VCaP (cell line): ENCODE measurements at regions not wholly inside any gene's neighbourhood (a gene's known extent, or its start where the extent isn't known, plus 50 kb on each side); places are given as distances from the start of the nearest gene placed in this dataset.
"Not testable (repeated sequence)": the region's sequence is repeated elsewhere in the genome, so short reads cannot be mapped to it uniquely, and the experiment has no call there.

Experiments
- H3K27ac ChIP-seq: fragments of 450-650 bp; 2 replicates; pipeline ENCODE4 v1.5.1; 2017
- TF ChIP-seq, protein P1 (sequence below): fragments of 450-650 bp; conservative IDR thresholded peaks from 2 replicates; pipeline ENCODE4 v1.5.1; 2017; ENCODE audit warnings: mild to moderate bottlenecking, moderate library complexity

DNA sequence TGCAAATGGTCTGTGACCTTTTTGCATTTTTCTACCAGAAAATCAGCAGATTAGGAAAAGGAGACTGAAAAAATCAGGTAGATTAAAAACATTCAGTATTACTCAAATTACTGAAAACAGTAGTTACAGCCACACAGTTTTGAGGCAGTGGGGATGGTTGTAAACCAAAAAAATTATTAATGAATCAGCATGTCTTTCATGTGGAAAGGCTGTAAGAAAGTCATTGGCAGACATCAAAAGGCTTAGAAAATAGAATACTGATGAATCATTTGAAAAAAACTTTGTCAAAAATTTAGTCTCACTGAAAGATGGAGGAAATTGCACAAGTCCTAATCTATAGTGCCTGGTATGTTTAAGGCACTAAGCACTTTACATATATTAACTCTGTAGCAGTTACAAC is 133.9 kb upstream of the GCFC2 start:
- TF ChIP-seq, protein P1, sequence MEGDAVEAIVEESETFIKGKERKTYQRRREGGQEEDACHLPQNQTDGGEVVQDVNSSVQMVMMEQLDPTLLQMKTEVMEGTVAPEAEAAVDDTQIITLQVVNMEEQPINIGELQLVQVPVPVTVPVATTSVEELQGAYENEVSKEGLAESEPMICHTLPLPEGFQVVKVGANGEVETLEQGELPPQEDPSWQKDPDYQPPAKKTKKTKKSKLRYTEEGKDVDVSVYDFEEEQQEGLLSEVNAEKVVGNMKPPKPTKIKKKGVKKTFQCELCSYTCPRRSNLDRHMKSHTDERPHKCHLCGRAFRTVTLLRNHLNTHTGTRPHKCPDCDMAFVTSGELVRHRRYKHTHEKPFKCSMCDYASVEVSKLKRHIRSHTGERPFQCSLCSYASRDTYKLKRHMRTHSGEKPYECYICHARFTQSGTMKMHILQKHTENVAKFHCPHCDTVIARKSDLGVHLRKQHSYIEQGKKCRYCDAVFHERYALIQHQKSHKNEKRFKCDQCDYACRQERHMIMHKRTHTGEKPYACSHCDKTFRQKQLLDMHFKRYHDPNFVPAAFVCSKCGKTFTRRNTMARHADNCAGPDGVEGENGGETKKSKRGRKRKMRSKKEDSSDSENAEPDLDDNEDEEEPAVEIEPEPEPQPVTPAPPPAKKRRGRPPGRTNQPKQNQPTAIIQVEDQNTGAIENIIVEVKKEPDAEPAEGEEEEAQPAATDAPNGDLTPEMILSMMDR = no peak
- no peak overlapping the region for H3K27ac ChIP-seq

DNA sequence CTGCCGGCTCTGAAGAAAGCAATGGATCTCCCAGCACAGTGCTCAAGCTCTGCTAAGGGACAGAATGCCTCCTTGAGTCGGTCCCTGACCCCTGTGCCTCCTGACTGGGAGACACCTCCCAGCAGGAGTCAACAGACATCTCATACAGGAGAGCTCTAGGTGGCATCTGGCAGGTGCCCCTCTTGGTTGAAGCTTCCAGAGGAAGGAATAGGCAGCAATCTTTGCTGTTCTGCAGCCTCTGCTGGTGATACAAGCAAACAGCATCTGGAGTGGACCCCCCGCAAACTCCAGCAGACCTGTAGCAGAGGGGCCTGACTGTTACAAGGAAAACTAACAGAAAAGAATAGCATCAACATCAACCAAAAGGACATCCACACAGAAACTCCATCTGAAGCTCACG is 123.9 kb upstream of the GCFC2 start:
- H3K27ac ChIP-seq = not testable (repeated sequence)

DNA sequence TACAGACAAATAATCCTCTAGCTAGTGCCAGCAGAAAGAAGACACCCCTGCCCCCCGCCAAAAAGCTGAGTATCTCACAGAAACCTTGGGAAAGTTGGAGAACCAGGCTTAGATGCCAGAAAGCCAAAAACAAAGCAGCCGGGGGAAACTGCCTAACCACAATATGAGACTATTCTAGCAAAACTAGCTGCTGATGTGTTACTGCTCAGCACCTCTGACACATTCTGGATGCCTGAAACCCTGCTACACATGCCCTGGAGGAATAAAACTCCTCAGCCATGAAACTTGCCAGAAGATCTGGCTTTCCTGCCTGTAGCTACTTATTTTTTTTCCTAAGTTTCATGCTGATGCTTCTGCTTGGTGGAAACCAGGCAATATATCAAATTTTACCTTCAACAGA is 122.7 kb upstream of the GCFC2 start:
- H3K27ac ChIP-seq = no peak overlapping the region
- TF ChIP-seq, protein P1 = no peak

DNA sequence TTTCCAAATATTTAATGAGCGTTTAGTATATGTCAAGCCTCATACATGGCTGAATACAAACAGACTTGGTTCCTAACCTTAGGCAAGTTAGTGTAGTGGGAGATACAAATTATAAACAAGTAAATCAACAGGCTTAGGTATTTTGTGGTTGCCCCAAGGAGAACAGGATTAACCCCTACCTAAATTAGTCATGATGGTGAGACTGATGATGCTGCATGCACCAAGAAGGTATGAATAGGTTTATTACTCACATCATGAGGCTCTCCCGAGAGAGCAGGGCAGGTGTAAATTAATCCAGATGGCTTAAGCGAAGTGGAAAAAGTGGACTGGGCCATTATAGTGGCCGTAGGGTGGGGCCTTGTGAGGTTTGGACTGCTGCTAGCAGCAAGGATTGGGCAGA is 118.1 kb upstream of the GCFC2 start:
- H3K27ac ChIP-seq = no peak overlapping the region
- TF ChIP-seq, protein P1 = no peak

DNA sequence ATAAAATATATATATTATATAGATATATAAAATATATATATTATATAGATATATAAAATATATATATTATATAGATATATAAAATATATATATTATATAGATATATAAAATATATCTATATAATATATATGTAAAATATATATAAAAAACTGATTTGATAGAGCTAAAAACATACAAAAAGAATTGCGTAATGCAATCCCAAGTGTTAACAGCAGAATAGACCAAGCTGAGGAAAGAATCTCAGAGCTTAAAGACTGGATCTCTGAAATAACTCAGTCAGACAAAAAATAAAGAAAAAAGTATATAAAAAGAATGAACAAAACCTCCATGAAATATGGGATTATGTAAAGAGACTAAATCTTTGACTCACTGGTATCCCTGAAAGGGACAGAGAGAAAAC is 112.8 kb upstream of the GCFC2 start:
- H3K27ac ChIP-seq = not testable (repeated sequence)

DNA sequence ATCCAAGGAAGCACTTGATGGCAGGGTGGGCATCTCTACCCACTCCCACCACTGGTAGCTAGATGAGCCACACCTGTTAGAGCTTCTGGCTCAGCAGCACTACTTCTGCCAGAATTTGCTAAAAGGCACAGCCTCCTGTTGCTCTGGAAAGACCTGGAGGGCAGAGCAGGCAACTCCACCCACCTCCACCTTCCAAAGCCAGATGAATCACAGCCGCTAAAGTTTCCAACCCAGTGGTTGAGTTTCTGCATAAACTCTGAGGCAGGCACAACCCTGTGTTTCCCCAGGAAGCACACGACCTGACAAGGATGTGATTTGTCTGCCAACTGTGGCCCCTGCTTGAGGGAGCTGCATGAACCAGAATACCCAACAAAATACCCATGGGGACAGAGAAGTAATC is 111.6 kb upstream of the GCFC2 start:
- TF ChIP-seq, protein P1 = no peak

DNA sequence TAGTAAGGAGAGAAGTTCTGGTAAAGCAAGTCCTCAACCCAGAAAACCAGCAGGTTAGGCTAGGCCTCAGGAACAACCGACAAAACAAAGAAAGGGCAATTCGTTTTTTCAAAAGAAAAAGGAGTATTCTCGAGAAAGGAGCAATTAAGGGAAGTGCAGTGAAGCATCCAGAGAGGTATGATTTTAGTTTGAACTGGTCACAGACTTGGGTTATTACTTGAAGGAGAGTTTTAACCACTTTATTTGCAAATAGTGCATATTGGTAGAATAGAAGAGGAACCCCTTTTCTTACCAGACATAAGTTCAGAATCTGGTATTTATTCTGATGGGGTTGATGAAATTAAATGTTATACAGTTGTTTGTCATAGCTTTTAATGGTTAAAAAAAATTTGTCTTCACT is 110.0 kb upstream of the GCFC2 start:
- TF ChIP-seq, protein P1 = no peak
- H3K27ac ChIP-seq = no peak overlapping the region

More for the DNA sequence above, 111.6 kb upstream of the GCFC2 start:
- no peak overlapping the region for H3K27ac ChIP-seq

DNA sequence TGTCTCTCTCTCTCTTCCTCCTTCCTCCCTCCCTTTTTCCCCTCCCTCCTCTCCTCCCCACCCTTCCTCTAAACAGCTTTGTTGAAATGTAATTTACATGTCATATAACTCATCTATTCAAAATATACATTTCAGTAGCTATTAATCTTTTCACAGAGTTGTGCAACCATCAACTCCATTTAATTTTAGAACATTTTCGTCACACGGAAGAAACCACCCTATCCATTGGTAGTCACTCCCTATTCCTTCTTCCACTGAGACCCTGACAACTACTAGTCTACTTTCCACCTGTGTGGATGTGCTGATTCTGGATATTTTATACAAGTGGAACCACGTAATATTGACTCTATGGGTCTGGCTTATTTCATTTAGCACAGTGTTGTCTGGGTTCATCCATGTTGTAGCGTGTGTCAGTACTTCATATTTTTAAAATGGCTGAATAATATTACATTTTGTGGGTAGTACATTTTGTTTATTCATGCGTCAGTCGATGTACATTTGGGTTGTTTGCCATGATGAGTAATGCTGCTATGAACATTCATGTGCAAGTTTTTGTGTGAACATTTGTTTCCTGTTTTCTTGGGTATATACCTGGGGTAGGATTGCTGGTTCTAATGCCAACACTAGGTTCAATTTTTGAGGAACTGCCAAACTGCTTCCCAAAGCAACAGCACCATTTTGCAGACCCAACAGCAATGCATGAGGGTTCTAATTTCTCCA is 100.1 kb upstream of the GCFC2 start:
- TF ChIP-seq, protein P1 = no peak
- H3K27ac ChIP-seq = no peak overlapping the region
